ENCODE measurements at regions not wholly inside any gene's neighbourhood (a gene's known extent, or its start where the extent isn't known, plus 50 kb on each side); places are given as distances from the start of the nearest gene placed in this dataset.

- Histone ChIP-seq H3K27ac (ENCODE audit: low read depth in 2 of 2, low read length in 2 of 2) (no peak overlapping the region), H3K9me3 (ENCODE audit: control insufficient read depth in 2 of 2, low read length in 2 of 2) (no peaks in the 10 kb centered on the region), H3K27me3 (ENCODE audit: control insufficient read depth in 2 of 2, insufficient read depth in 2 of 2, low read length in 2 of 2) (no peaks in the 10 kb centered on the region), H3K4me1 (ENCODE audit: control insufficient read depth in 2 of 2, insufficient read depth in 2 of 2, low read length in 2 of 2) (no peaks in the 10 kb centered on the region), H3K36me3 (ENCODE audit: control insufficient read depth in 2 of 2, insufficient read depth in 2 of 2, low read length in 2 of 2) (no peaks in the 10 kb centered on the region), H3K4me3 (ENCODE audit: low read length in 2 of 2) (no peak overlapping the region), H3K9ac (ENCODE audit: low read depth in 1 of 2, low read length in 2 of 2) (no peak overlapping the region)
Measured at GRCh38 chr5:171578049-171578828, 158.8 kb downstream of the FGF18 start.

GRCh38 chr5:171578829-171579491 is 159.5 kb downstream of the FGF18 start:
- Histone ChIP-seq H3K27ac (ENCODE audit: low read depth in 2 of 2, low read length in 2 of 2) (no peak overlapping the region), H3K36me3 (ENCODE audit: control insufficient read depth in 2 of 2, insufficient read depth in 2 of 2, low read length in 2 of 2) (no peaks in the 10 kb centered on the region), H3K4me1 (ENCODE audit: control insufficient read depth in 2 of 2, insufficient read depth in 2 of 2, low read length in 2 of 2) (no peaks in the 10 kb centered on the region), H3K27me3 (ENCODE audit: control insufficient read depth in 2 of 2, insufficient read depth in 2 of 2, low read length in 2 of 2) (no peaks in the 10 kb centered on the region), H3K9ac (ENCODE audit: low read depth in 1 of 2, low read length in 2 of 2) (no peak overlapping the region), H3K4me3 (ENCODE audit: low read length in 2 of 2) (no peak overlapping the region), H3K9me3 (ENCODE audit: control insufficient read depth in 2 of 2, low read length in 2 of 2) (no peaks in the 10 kb centered on the region)

- no peak overlapping the region for H3K27ac ChIP-seq (ENCODE audit: low read depth in 2 of 2, low read length in 2 of 2)
- no peaks in the 10 kb centered on the region for H3K27me3 ChIP-seq (ENCODE audit: control insufficient read depth in 2 of 2, insufficient read depth in 2 of 2, low read length in 2 of 2)
- no peaks in the 10 kb centered on the region for H3K9me3 ChIP-seq (ENCODE audit: control insufficient read depth in 2 of 2, low read length in 2 of 2)
- no peaks in the 10 kb centered on the region for H3K36me3 ChIP-seq (ENCODE audit: control insufficient read depth in 2 of 2, insufficient read depth in 2 of 2, low read length in 2 of 2)
- no peak overlapping the region for H3K9ac ChIP-seq (ENCODE audit: low read depth in 1 of 2, low read length in 2 of 2)
- H3K4me1 ChIP-seq (ENCODE audit: control insufficient read depth in 2 of 2, insufficient read depth in 2 of 2, low read length in 2 of 2): no peaks in the 10 kb centered on the region
- H3K4me3 ChIP-seq (ENCODE audit: low read length in 2 of 2): no peak overlapping the region
Measured at GRCh38 chr5:171579976-171580411, 160.5 kb downstream of the FGF18 start.

GRCh38 chr5:171580502-171581265 is 161.2 kb downstream of the FGF18 start:
- Histone ChIP-seq H3K27me3 (ENCODE audit: control insufficient read depth in 2 of 2, insufficient read depth in 2 of 2, low read length in 2 of 2) (no peaks in the 10 kb centered on the region), H3K9ac (ENCODE audit: low read depth in 1 of 2, low read length in 2 of 2) (no peak overlapping the region), H3K36me3 (ENCODE audit: control insufficient read depth in 2 of 2, insufficient read depth in 2 of 2, low read length in 2 of 2) (no peaks in the 10 kb centered on the region), H3K27ac (ENCODE audit: low read depth in 2 of 2, low read length in 2 of 2) (no peak overlapping the region), H3K9me3 (ENCODE audit: control insufficient read depth in 2 of 2, low read length in 2 of 2) (no peaks in the 10 kb centered on the region), H3K4me1 (ENCODE audit: control insufficient read depth in 2 of 2, insufficient read depth in 2 of 2, low read length in 2 of 2) (no peaks in the 10 kb centered on the region), H3K4me3 (ENCODE audit: low read length in 2 of 2) (no peak overlapping the region)

- H3K27me3 ChIP-seq (ENCODE audit: control insufficient read depth in 2 of 2, insufficient read depth in 2 of 2, low read length in 2 of 2): no peaks in the 10 kb centered on the region
- no peaks in the 10 kb centered on the region for H3K36me3 ChIP-seq (ENCODE audit: control insufficient read depth in 2 of 2, insufficient read depth in 2 of 2, low read length in 2 of 2)
- H3K4me1 ChIP-seq (ENCODE audit: control insufficient read depth in 2 of 2, insufficient read depth in 2 of 2, low read length in 2 of 2): no peaks in the 10 kb centered on the region
- no peaks in the 10 kb centered on the region for H3K9me3 ChIP-seq (ENCODE audit: control insufficient read depth in 2 of 2, low read length in 2 of 2)
- no peak overlapping the region for H3K9ac ChIP-seq (ENCODE audit: low read depth in 1 of 2, low read length in 2 of 2)
- no peak overlapping the region for H3K4me3 ChIP-seq (ENCODE audit: low read length in 2 of 2)
- H3K27ac ChIP-seq (ENCODE audit: low read depth in 2 of 2, low read length in 2 of 2): no peak overlapping the region
Measured at GRCh38 chr5:171581781-171582180, 162.3 kb downstream of the FGF18 start.

GRCh38 chr5:171582849-171583248 is 163.4 kb downstream of the FGF18 start:
- Histone ChIP-seq H3K36me3 (ENCODE audit: control insufficient read depth in 2 of 2, insufficient read depth in 2 of 2, low read length in 2 of 2) (no peaks in the 10 kb centered on the region), H3K27me3 (ENCODE audit: control insufficient read depth in 2 of 2, insufficient read depth in 2 of 2, low read length in 2 of 2) (no peaks in the 10 kb centered on the region), H3K4me3 (ENCODE audit: low read length in 2 of 2) (no peak overlapping the region), H3K27ac (ENCODE audit: low read depth in 2 of 2, low read length in 2 of 2) (peak overlapping the region in 1 of 2 donors; percentile 14), H3K9ac (ENCODE audit: low read depth in 1 of 2, low read length in 2 of 2) (no peak overlapping the region), H3K9me3 (ENCODE audit: control insufficient read depth in 2 of 2, low read length in 2 of 2) (no peaks in the 10 kb centered on the region), H3K4me1 (ENCODE audit: control insufficient read depth in 2 of 2, insufficient read depth in 2 of 2, low read length in 2 of 2) (no peaks in the 10 kb centered on the region)

GRCh38 chr5:171585981-171586380 is 166.5 kb downstream of the FGF18 start:
- Histone ChIP-seq H3K27ac (ENCODE audit: low read depth in 2 of 2, low read length in 2 of 2) (no peak overlapping the region), H3K27me3 (ENCODE audit: control insufficient read depth in 2 of 2, insufficient read depth in 2 of 2, low read length in 2 of 2) (no peaks in the 10 kb centered on the region), H3K36me3 (ENCODE audit: control insufficient read depth in 2 of 2, insufficient read depth in 2 of 2, low read length in 2 of 2) (no peaks in the 10 kb centered on the region), H3K4me1 (ENCODE audit: control insufficient read depth in 2 of 2, insufficient read depth in 2 of 2, low read length in 2 of 2) (no peaks in the 10 kb centered on the region), H3K9me3 (ENCODE audit: control insufficient read depth in 2 of 2, low read length in 2 of 2) (no peaks in the 10 kb centered on the region), H3K4me3 (ENCODE audit: low read length in 2 of 2) (no peak overlapping the region), H3K9ac (ENCODE audit: low read depth in 1 of 2, low read length in 2 of 2) (no peak overlapping the region)

- no peak overlapping the region for H3K9ac ChIP-seq (ENCODE audit: low read depth in 1 of 2, low read length in 2 of 2)
- no peaks in the 10 kb centered on the region for H3K36me3 ChIP-seq (ENCODE audit: control insufficient read depth in 2 of 2, insufficient read depth in 2 of 2, low read length in 2 of 2)
- no peaks in the 10 kb centered on the region for H3K4me1 ChIP-seq (ENCODE audit: control insufficient read depth in 2 of 2, insufficient read depth in 2 of 2, low read length in 2 of 2)
- no peaks in the 10 kb centered on the region for H3K27me3 ChIP-seq (ENCODE audit: control insufficient read depth in 2 of 2, insufficient read depth in 2 of 2, low read length in 2 of 2)
- no peak overlapping the region for H3K27ac ChIP-seq (ENCODE audit: low read depth in 2 of 2, low read length in 2 of 2)
- no peak overlapping the region for H3K4me3 ChIP-seq (ENCODE audit: low read length in 2 of 2)
- no peaks in the 10 kb centered on the region for H3K9me3 ChIP-seq (ENCODE audit: control insufficient read depth in 2 of 2, low read length in 2 of 2)
Measured at GRCh38 chr5:171586436-171586835, 167.0 kb downstream of the FGF18 start.

GRCh38 chr5:171588046-171588445 is 168.6 kb downstream of the FGF18 start:
- Histone ChIP-seq H3K4me3 (ENCODE audit: low read length in 2 of 2) (no peak overlapping the region), H3K9ac (ENCODE audit: low read depth in 1 of 2, low read length in 2 of 2) (no peak overlapping the region), H3K27ac (ENCODE audit: low read depth in 2 of 2, low read length in 2 of 2) (no peak overlapping the region), H3K4me1 (ENCODE audit: control insufficient read depth in 2 of 2, insufficient read depth in 2 of 2, low read length in 2 of 2) (no peaks in the 10 kb centered on the region), H3K27me3 (ENCODE audit: control insufficient read depth in 2 of 2, insufficient read depth in 2 of 2, low read length in 2 of 2) (no peaks in the 10 kb centered on the region), H3K36me3 (ENCODE audit: control insufficient read depth in 2 of 2, insufficient read depth in 2 of 2, low read length in 2 of 2) (no peaks in the 10 kb centered on the region), H3K9me3 (ENCODE audit: control insufficient read depth in 2 of 2, low read length in 2 of 2) (no peaks in the 10 kb centered on the region)

- H3K27me3 ChIP-seq (ENCODE audit: control insufficient read depth in 2 of 2, insufficient read depth in 2 of 2, low read length in 2 of 2): no peaks in the 10 kb centered on the region
- H3K9me3 ChIP-seq (ENCODE audit: control insufficient read depth in 2 of 2, low read length in 2 of 2): no peaks in the 10 kb centered on the region
- H3K36me3 ChIP-seq (ENCODE audit: control insufficient read depth in 2 of 2, insufficient read depth in 2 of 2, low read length in 2 of 2): no peaks in the 10 kb centered on the region
- no peak overlapping the region for H3K27ac ChIP-seq (ENCODE audit: low read depth in 2 of 2, low read length in 2 of 2)
- no peak overlapping the region for H3K4me3 ChIP-seq (ENCODE audit: low read length in 2 of 2)
- H3K4me1 ChIP-seq (ENCODE audit: control insufficient read depth in 2 of 2, insufficient read depth in 2 of 2, low read length in 2 of 2): no peaks in the 10 kb centered on the region
- no peak overlapping the region for H3K9ac ChIP-seq (ENCODE audit: low read depth in 1 of 2, low read length in 2 of 2)
Measured at GRCh38 chr5:171588790-171589189, 169.3 kb downstream of the FGF18 start.
